NCI-H69 (cell line): ENCODE measurements at regions not wholly inside any gene's neighbourhood (a gene's known extent, or its start where the extent isn't known, plus 50 kb on each side); places are given as distances from the start of the nearest gene placed in this dataset.
A peak's percentile ranks its signal among the peaks of the same experiment; 100 is the strongest.

ENCODE experiments used
- DNase-seq: peaks from one replicate; lab custom pipeline; 2025; lab: John Stamatoyannopoulos, UW

DNA sequence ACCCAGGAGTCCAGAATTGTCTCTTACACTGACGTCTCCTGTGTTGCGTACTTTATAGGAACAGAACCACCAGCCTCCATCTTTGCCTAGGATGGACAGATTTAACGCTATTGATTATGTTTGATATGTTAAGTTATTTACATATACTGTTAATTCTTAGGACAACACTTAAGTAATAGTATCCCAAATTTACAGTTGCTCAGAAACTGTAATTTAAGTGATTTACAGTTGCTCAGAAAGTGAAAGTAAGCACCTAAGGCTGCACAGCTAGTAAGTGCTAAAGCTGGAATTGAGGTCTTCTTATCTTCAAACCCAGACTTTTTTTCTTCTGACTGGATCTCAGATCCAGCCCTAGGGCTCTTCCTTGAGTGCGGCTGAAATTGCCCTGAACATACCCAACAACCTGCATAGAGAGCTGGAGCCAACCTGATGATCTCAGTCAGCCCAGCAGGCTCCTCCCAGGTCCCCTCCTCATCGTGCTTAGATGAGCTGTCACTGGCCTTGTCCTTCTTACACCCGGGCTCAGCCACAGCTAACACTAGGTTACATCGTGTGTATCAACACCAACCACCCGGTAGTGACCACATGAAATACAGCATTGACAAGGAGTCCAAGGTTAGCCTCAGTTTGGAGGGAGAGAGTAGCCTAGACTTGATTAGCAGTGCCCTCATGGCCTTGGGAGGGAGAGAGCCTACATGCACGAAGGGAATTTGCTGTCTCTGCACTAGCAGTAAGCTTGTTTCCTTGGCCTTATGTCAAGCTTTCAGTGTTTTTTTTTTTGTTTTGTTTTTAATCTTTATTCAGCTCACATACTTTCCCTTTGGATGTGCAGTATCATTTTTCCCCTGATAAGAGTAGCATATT, 111.1 kb upstream of the ARHGAP5 start:
- DNase-seq: no peak

GRCh38 chr14:31966896-31967668, 110.0 kb upstream of the ARHGAP5 start:
- DNase-seq: no peak

DNA sequence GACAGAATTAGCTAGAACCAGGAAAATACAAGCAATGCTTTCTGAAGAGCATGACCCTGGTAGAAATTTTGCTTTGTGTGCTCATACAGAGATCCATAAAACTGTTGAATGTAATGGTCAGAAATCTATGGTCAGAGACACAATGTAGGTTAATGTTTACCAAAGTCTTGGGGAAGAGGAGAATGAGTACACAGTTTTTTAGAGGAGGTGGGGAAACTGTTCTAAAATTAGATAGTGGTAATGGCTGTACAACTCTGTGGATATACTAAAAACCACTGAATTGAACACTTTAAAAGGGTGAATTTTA, 109.5 kb upstream of the ARHGAP5 start:
- no peak for DNase-seq

DNA sequence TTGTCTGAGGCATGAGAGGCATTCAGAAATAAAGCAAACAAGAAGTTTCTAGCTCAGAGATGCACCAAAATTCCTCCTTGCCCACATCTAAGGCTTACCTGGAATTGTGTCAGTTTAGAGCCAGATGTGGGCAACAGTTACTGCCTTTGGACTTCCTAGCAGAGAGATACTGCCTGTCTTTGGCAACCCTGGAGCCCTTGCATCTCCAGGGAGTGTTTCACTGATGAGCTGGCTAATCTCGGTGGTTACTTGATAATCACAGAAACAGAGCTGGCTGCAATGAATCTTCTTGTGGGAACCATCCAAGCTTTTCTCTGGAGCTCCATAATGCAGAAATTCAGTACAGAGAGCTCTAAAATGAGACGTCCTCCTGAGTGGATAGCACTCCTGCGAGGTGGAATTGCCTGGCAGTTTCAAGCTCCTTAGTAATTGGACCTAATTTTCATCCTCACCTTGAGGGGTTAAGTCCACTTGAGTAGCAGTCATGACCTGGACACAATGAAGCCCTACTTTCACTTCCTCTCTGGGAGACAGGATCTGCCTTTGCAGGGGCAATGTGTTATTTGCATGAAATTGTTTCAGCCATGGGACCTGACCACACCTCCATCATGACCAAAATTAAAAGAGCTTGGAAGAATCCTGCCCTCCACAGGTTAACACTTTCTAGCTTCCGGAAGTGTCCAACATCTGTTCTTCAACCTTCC, 108.8 kb upstream of the ARHGAP5 start:
- DNase-seq: no peak

DNA sequence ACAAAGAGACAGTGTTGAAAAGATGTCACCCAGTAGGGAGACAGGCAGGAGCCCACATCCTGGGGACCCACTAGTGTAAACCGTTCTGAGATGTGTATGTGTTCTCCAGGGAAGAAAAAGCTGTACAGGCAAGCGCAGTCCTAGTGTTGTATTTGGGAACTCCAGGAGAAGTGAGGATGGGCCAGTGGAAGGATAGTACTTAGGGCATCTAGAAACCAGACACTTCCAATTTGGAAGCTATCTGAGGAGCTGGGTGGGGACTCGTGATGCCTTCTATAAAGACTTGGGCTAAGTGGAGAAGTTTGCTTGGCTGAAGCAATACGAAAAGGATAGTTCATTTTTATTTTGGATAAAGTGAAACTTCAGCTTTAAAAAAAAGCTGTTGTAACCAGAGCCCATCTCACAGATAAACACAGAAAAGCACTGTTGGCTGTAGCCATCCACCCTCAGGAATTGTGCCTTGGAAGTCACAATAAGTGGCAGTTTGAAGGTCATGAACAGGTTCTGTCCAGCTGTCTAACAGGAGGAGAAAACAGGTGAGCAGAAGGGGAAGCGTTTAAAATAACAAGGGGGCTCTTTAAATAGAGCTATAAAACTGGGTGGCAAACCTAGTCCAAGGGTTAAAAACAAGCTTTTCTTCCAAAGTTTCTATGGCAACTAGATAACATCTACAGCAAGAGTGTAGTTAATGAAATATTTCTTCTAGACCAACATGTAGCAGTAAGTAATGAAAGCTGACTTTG, 108.0 kb upstream of the ARHGAP5 start:
- no peak for DNase-seq

DNA sequence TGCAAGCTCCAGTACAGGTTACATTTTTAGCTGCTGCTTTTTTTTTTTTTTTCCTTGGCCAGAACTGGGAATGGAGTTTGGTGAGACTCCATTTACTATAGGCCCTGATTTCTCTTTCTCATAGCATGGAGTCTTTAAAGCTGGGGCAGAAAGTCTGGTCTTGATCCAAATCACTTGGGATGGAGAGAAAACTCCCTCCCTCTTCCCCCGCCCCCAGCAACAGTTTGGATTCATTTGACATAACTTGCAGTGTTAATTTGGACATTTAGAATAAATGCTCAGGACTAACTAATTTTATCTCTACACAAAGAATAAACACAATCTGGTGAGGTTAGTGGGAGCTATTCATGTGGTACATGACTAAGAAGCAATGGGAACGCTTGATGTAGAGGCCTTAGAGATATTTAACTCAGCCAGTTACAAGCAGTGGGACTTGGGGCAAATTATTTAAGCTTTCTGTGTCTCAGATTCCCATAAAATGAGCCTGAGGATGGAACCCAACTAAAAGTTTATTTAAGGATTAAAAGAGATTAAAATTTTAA, 107.3 kb upstream of the ARHGAP5 start:
- DNase-seq: no peak

DNA sequence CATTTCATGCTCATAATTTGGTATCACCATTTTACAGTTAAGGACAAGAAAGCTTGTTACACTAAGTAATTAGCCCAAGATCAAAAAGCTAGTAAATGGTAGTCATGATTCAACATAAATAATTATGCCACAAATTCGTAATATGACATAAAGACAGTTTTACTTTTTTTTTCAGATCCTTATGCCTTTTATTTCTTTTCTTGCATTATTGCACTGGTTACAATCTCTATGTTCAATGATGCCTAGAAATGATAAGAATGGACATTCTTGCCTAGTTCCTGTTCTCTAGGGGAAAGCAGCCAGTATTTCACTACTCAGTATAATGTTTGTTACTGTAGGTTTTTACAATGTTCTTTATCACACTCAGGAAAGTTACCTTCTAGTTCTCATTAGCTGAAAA, 106.4 kb upstream of the ARHGAP5 start:
- DNase-seq: no peak

DNA sequence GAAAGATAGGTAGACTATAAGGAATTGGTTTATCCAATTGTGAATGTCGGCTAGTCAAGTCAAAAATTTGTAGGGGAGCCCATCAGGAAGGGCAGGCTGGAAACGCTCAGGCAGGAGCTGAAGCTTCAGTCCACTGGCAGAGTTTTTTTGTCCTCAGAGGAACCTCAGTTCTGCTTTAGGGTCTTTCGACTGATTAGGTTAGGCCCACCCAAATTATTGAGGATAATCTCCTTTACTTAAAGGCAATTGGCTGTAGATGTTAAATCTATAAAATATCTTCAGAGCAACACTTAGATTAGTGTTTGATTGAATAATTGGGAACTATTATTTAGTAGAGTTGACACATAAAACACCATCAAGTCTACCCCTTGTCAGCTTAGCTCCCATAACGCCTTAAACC, 105.5 kb upstream of the ARHGAP5 start:
- DNase-seq: no peak

GRCh38 chr14:31977001-31977556, 100.0 kb upstream of the ARHGAP5 start:
- peak; percentile 77 for DNase-seq

- DNase-seq: no peak
These were observed 98.7 kb upstream of the ARHGAP5 start for GRCh38 chr14:31978423-31978822.

DNA sequence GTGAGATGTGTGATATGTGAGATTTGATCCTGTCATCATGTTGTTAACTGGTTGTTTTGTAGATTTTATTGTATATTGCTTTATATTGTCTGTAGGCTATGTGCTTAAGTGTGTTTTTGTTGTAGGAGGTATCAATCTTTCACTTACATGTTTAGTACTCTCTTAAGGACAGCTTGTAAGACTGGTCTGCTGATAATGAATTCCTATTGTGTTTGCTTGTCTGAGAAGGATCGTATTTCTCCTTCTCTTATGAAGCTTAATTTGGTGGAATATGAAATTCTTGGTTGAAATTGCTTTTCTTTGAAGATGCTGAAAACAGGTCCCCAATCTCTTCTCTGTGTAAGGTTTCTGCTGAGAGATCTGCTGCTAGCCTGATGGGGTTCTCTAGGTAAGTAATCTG, 94.5 kb upstream of the ARHGAP5 start:
- no peak for DNase-seq

- DNase-seq: no peak
These were observed 90.7 kb upstream of the ARHGAP5 start for GRCh38 chr14:31986405-31986804.

DNA sequence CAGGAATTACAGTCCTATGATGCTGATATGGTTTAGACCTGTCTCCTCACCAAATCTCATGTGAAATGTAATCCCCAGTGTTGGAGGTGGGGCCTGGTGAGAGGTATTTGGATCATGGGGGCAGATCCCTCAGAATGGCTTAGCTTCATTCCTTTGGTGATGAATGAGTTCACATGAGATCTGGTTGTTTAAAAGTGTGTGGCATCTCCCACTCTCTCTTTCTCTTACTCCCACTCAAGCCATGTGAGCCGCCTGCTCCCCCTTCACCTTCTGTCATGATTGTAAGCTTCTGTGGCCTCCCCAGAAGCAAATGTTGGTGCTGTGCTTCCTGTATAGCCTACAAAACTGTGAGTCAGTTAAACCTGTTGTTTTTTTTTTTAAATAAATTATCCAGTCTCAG, 89.4 kb upstream of the ARHGAP5 start:
- DNase-seq: no peak

- DNase-seq: no peak
These were observed 88.9 kb upstream of the ARHGAP5 start for GRCh38 chr14:31988244-31988643.

- no peak for DNase-seq
These were observed 86.8 kb upstream of the ARHGAP5 start for GRCh38 chr14:31990183-31990857.

- no peak for DNase-seq
These were observed 86.1 kb upstream of the ARHGAP5 start for GRCh38 chr14:31990926-31991572.

DNA sequence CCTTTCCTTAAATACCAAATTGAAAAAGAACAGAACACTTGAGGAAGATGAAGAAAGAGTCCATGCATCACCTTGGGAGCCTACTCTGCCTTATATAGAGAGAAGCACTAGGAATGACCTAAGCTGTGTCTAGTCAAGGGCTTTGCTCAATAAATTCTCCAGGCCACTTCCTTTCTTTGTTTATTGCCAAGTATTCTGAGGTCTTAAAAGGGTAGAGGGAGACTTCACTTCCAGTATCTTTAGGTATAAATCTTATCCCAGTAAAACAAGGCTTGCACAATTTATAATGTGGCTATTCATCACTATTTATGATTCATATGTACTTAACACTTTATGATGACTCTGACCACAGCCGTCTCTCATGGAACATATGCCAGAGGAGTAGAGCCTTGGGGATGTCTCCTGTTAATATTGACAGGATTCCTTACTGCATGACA, 85.1 kb upstream of the ARHGAP5 start:
- no peak for DNase-seq

GRCh38 chr14:31993521-31993951, 83.6 kb upstream of the ARHGAP5 start:
- DNase-seq: no peak

DNA sequence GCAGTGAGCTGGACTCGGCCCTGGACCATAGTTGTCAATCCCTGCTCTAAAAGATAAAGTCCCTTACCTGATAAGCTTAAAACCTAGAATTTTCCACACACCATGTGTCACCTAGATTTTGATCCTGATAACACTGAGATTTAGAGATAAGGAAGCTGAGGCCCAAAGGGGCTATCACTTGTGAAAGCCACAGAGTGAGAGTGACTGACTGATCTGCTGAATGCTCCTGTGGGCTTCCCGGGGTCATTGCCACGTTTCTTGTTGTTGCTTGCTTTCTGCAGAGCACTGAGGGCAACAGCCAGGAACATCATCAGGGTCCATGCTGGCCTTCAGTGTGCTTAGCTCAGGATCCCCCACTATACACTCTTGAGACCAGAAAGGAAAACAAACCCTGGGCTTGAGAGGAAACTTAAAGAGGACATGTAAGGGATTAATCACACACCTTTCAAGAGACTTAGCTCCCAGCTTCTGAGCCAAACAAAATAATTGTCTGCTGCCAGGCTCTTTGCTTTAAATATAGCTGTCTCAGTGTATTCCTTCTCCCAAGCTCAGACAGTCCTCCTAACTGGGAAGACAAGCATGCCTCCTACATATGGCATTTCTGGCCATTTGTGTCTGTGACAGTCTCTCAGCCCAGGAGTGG, 82.6 kb upstream of the ARHGAP5 start:
- DNase-seq: no peak

DNA sequence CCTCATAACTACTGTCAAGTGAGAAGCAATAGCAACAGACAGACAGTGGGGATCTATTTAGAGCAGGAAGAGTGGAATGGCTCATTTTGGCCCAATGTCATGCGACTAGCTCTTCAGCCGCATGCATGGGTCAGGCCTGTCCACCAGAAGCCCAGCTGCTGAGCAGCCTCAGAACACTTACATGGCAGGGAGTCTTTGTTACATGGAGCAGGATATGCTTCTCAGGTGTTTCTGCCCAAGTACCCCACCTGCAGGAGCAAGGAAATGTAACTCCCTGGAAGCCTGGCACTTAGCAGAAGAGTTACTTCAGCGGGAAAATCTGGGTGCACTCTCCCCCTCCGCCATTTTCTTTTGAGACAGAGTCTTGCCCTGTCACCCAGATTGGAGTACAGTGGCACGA, 73.5 kb upstream of the ARHGAP5 start:
- DNase-seq: peak; percentile 21
